ENCODE measurements at regions not wholly inside any gene's neighbourhood (a gene's known extent, or its start where the extent isn't known, plus 50 kb on each side); places are given as distances from the start of the nearest gene placed in this dataset.
A peak's percentile ranks its signal among the peaks of the same experiment; 100 is the strongest.
"Not testable (repeated sequence)": the region's sequence is repeated elsewhere in the genome, so short reads cannot be mapped to it uniquely, and the experiment has no call there.

DNA sequence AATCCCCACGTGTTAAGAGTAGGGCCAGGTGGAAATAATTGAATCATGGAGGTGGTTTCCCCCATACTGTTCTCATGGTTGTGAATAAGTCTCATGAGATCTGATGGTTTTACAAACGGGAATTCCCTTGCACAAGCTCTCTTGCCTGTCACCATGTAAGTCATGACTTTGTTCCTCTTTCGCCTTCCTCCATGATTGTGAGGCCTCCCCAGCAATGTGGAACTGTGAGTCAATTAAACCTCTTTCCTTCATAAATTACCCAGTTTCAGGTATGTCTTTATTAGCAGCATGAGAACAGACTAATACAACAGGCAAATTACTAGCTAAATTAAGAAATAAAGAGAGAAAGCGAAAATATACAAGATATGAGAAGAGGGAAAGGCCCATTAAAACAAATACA is 1822.6 kb upstream of the PIK3C3 start:
- not testable (repeated sequence) for BruUV-seq (replicated peaks)
- ChIA-PET POLR2A (interaction anchor here (1.5 to 1.7 kb wide), 3 partner anchors 9 to 23 kb away, joined by 5 to 7 read pairs (median 6); no protein-coding TSS in a partner anchor), RAD21 (ENCODE audit: unreplicated experiment) (interaction anchor here (0.6 to 3.3 kb wide), 4 partner anchors 9 to 98 kb away, joined by 3 to 19 read pairs (median 4); no protein-coding TSS in a partner anchor)
- peak; percentile 69 for TF ChIP-seq IKZF1 (conservative IDR thresholded peaks at IDR 0.05)
- TF ChIP-seq BCL11A (IDR thresholded peaks at IDR 0.05; ENCODE audit: low read depth, low read length), result 0 out of 2 replicates have a peak, but pooled peaks have one; percentile 38
- TF ChIP-seq ZNF24 (IDR thresholded peaks at IDR 0.05), result 0 out of 2 replicates have a peak, but pooled peaks have one; percentile 50
- peak; percentile 89 to 95 for TF ChIP-seq IKZF2 (IDR thresholded peaks at IDR 0.05)
- peak; percentile 58 for TF ChIP-seq GATAD2B (conservative IDR thresholded peaks at IDR 0.05; ENCODE audit: low read depth)
- peak; percentile 75 for TF ChIP-seq RAD51 (IDR thresholded peaks at IDR 0.05)
- TF ChIP-seq BACH1 (IDR thresholded peaks at IDR 0.05; ENCODE audit: borderline replicate concordance), result peak; percentile 71; the same call in 1 of the 2 replicates
- TF ChIP-seq, protein P1, sequence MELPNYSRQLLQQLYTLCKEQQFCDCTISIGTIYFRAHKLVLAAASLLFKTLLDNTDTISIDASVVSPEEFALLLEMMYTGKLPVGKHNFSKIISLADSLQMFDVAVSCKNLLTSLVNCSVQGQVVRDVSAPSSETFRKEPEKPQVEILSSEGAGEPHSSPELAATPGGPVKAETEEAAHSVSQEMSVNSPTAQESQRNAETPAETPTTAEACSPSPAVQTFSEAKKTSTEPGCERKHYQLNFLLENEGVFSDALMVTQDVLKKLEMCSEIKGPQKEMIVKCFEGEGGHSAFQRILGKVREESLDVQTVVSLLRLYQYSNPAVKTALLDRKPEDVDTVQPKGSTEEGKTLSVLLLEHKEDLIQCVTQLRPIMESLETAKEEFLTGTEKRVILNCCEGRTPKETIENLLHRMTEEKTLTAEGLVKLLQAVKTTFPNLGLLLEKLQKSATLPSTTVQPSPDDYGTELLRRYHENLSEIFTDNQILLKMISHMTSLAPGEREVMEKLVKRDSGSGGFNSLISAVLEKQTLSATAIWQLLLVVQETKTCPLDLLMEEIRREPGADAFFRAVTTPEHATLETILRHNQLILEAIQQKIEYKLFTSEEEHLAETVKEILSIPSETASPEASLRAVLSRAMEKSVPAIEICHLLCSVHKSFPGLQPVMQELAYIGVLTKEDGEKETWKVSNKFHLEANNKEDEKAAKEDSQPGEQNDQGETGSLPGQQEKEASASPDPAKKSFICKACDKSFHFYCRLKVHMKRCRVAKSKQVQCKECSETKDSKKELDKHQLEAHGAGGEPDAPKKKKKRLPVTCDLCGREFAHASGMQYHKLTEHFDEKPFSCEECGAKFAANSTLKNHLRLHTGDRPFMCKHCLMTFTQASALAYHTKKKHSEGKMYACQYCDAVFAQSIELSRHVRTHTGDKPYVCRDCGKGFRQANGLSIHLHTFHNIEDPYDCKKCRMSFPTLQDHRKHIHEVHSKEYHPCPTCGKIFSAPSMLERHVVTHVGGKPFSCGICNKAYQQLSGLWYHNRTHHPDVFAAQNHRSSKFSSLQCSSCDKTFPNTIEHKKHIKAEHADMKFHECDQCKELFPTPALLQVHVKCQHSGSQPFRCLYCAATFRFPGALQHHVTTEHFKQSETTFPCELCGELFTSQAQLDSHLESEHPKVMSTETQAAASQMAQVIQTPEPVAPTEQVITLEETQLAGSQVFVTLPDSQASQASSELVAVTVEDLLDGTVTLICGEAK (IDR thresholded peaks at IDR 0.05; ENCODE audit: borderline replicate concordance), result peak; percentile 78
- TF ChIP-seq, protein P2, sequence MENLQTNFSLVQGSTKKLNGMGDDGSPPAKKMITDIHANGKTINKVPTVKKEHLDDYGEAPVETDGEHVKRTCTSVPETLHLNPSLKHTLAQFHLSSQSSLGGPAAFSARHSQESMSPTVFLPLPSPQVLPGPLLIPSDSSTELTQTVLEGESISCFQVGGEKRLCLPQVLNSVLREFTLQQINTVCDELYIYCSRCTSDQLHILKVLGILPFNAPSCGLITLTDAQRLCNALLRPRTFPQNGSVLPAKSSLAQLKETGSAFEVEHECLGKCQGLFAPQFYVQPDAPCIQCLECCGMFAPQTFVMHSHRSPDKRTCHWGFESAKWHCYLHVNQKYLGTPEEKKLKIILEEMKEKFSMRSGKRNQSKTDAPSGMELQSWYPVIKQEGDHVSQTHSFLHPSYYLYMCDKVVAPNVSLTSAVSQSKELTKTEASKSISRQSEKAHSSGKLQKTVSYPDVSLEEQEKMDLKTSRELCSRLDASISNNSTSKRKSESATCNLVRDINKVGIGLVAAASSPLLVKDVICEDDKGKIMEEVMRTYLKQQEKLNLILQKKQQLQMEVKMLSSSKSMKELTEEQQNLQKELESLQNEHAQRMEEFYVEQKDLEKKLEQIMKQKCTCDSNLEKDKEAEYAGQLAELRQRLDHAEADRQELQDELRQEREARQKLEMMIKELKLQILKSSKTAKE (IDR thresholded peaks at IDR 0.05; ENCODE audit: low read depth, poor library complexity, severe bottlenecking), result peak; percentile 88
- TF ChIP-seq BHLHE40 (IDR thresholded peaks at IDR 0.05; ENCODE audit: borderline replicate concordance in 1 of 2, low read depth in 2 of 2, low read length in 1 of 2), result peak; percentile 38 to 62; a peak in 1 of 4 replicates
- TF ChIP-seq NBN (IDR thresholded peaks at IDR 0.05), result peak; percentile 89
- TF ChIP-seq ZNF217 (IDR thresholded peaks at IDR 0.05), result 0 out of 2 replicates have a peak, but pooled peaks have one; percentile 46
- TF ChIP-seq CHD2 (IDR thresholded peaks at IDR 0.05; ENCODE audit: borderline replicate concordance, low read depth, low read length), result peak; percentile 41; the same call in 1 of the 2 replicates
- TF ChIP-seq, protein P3, sequence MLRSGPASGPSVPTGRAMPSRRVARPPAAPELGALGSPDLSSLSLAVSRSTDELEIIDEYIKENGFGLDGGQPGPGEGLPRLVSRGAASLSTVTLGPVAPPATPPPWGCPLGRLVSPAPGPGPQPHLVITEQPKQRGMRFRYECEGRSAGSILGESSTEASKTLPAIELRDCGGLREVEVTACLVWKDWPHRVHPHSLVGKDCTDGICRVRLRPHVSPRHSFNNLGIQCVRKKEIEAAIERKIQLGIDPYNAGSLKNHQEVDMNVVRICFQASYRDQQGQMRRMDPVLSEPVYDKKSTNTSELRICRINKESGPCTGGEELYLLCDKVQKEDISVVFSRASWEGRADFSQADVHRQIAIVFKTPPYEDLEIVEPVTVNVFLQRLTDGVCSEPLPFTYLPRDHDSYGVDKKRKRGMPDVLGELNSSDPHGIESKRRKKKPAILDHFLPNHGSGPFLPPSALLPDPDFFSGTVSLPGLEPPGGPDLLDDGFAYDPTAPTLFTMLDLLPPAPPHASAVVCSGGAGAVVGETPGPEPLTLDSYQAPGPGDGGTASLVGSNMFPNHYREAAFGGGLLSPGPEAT (IDR thresholded peaks at IDR 0.05; ENCODE audit: low read depth), result peak; percentile 96
- TF ChIP-seq ATF7 (IDR thresholded peaks at IDR 0.05; ENCODE audit: low read depth), result peak; percentile 90
- TF ChIP-seq MEF2B (IDR thresholded peaks at IDR 0.05; ENCODE audit: partially characterized antibody, poor library complexity, severe bottlenecking), result peak; percentile 91

More for the DNA sequence above, 1822.6 kb upstream of the PIK3C3 start:
- H3K4me1 ChIP-seq (ENCODE audit: control insufficient read depth, insufficient read depth, low read length); H3K27ac ChIP-seq (ENCODE audit: control insufficient read depth, insufficient read depth); H3K36me3 ChIP-seq (ENCODE audit: control insufficient read depth in 2 of 2, insufficient read depth in 2 of 2, low read length in 1 of 2); CTCF ChIA-PET; H2AFZ ChIP-seq (ENCODE audit: control insufficient read depth, low read depth, low read length); H4K20me1 ChIP-seq (ENCODE audit: control insufficient read depth, insufficient read depth); H3K27me3 ChIP-seq (replicated peaks in 1 of 2; ENCODE audit: control insufficient read depth in 2 of 2, insufficient read depth in 2 of 2, low read length in 1 of 2); H3K4me2 ChIP-seq (ENCODE audit: control insufficient read depth, insufficient read depth); intact Hi-C loops (cut with micrococcal nuclease; ENCODE audit: unreplicated experiment); FAIRE-seq; H3K4me3 ChIP-seq; H3K79me2 ChIP-seq (ENCODE audit: control insufficient read depth, insufficient read depth, low read length); H3K9me3 ChIP-seq (replicated peaks; ENCODE audit: control insufficient read depth, insufficient read depth, low read length); H3K9ac ChIP-seq (ENCODE audit: control insufficient read depth, insufficient read depth, low read length): not testable (repeated sequence)
- 8% methylated on average over 4 of the region's 4 CpGs for WGBS (ENCODE audit: insufficient coverage, insufficient replicate concordance, low lambda C conversion rate, missing lambda C conversion rate)
- peak; percentile 49 for DNase-seq (ENCODE audit: low read depth, low spot score)
- peak; percentile 66 for ATAC-seq
- in situ Hi-C loops (cut with MboI), result loop anchor here (25.0 kb wide), 2 partner anchors 95 to 1195 kb away; no protein-coding TSS in a partner anchor
- SMC1A ChIA-PET (ENCODE audit: uncharacterized antibody, unreplicated experiment), result interaction anchor here (0.7 to 3.9 kb wide), 5 partner anchors 9 to 28 kb away, joined by 3 to 22 read pairs (median 4); no protein-coding TSS in a partner anchor

Measured in GM12878 (cell line).